Activated CD8-positive, alpha-beta memory T cell treated with anti-CD3 and anti-CD28 coated beads, Interleukin-2, amount 10 ng/mL, durations not matched to agents 7 days and 5 days (primary cell): ENCODE measurements at regions not wholly inside any gene's neighbourhood (a gene's known extent, or its start where the extent isn't known, plus 50 kb on each side); places are given as distances from the start of the nearest gene placed in this dataset.

Experiments
- ATAC-seq: fragments of 150-1000 bp; cut with Tn5 transposase; one replicate; pipeline ENCODE4 v1.10.0; 2021; ENCODE audit warnings: moderate library complexity
- CTCF ChIA-PET: fragments of 350-600 bp; sonication (Branson Sonifier 250); formaldehyde crosslinking; loops from one replicate; lab custom pipeline; 2021; ENCODE audit warnings: antibody characterized with exemption; lab: Charles Lee
- DNase-seq: peaks from one replicate; pipeline ENCODE4 v3.0.0-alpha.2; 2020
- H3K27ac Mint-ChIP-seq: one replicate; pipeline ENCODE4 v1.8.0; 2021; ENCODE audit warnings: mild to moderate bottlenecking, mixed read lengths
- H3K27me3 Mint-ChIP-seq: one replicate; pipeline ENCODE4 v1.8.0; 2021; ENCODE audit warnings: mixed read lengths
- H3K36me3 Mint-ChIP-seq: one replicate; pipeline ENCODE4 v1.8.0; 2021; ENCODE audit warnings: mild to moderate bottlenecking, mixed read lengths
- H3K4me1 Mint-ChIP-seq: one replicate; pipeline ENCODE4 v1.8.0; 2021; ENCODE audit warnings: mixed read lengths
- H3K4me3 Mint-ChIP-seq: one replicate; pipeline ENCODE4 v1.8.0; 2021; ENCODE audit warnings: mild to moderate bottlenecking, moderate library complexity, mixed read lengths
- H3K9me3 Mint-ChIP-seq: one replicate; pipeline ENCODE4 v1.8.0; 2022; ENCODE audit warnings: low read depth, mixed read lengths

DNA sequence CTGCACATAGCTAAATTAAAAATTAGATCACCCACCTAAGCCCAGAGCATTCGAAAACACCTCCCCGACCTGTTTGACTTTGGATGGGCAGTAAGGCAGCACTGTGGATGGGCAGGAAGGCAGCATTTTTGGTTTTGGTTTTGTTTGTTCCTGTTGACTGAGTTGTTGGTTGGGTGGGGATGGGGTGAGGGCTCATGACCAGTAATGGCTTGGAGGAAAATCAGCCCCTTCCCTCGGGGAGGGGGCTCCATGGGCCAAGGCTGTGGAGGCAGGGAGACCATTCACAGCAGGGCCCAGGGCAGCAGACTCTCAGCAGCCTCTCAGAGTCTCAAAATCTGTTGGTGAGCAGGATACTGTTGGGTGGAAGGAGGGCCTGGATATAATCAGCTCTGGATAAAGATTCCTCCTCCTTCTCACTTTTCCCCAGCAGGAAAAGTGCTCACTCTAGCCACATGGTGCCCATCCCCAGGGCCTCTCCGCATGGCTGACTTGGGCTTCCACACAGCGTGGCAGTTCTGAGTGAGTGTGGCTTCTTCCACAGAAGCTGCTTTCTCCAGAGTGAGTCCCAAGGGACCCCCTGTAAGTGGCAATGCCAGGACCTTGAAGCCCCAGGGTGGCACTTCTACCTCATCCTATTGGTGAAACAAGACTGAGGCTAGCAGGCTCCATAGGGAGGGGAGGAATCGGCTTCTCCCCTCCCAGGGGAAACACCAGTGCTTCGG is 1491.2 kb downstream of the BRD1 start:
- no peaks in the 10 kb centered on the region for H3K4me1 Mint-ChIP-seq
- H3K9me3 Mint-ChIP-seq = peaks cover 5% of the 10 kb centered on the region
- CTCF ChIA-PET = no interaction called here
- peaks cover 1% of the 10 kb centered on the region for H3K36me3 Mint-ChIP-seq
- DNase-seq (no peak), ATAC-seq (no peak)
- no peak overlapping the region for H3K27ac Mint-ChIP-seq
- H3K4me3 Mint-ChIP-seq = no peak overlapping the region
- peaks cover under 1% of the 10 kb centered on the region for H3K27me3 Mint-ChIP-seq

DNA sequence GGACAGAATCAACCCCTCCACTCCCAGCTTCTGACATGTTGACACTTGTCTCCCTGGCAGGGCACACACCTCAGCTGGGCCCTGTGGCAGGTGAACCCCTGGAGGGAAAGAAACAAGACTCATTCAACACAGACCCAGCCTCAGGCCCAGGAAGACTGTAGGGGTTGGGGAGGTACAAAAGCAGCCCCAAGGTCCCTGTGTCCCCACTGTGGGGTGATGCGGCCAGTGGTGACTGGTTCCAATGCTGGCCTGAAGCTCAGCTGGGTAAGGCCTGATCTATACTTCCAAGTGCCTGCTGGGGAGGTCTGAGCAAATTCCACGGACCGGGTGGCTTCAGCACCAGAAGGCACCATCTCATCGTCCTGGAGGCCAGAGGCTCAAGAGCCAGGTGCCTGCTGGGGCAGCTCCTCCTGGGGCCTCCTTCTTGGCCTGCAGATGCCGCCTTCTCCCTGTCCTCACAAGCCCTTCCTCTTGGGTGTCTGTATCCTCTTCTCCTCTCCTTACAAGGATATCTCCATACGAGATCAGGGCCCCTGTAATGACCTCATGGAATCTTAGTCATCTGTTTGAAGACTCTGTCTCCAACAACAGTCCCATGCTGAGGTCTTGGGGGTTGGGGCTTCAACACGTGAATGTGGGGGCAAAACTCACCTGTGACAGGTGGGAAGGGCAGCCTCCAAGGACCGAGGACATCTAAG is 1492.1 kb downstream of the BRD1 start:
- ATAC-seq = no peak
- Mint-ChIP-seq H3K9me3 (peaks cover 5% of the 10 kb centered on the region), H3K36me3 (peaks cover 1% of the 10 kb centered on the region), H3K27ac (no peak overlapping the region), H3K27me3 (no peaks in the 10 kb centered on the region), H3K4me1 (no peaks in the 10 kb centered on the region), H3K4me3 (no peak overlapping the region)
- CTCF ChIA-PET = no interaction called here
- DNase-seq = no peak

DNA sequence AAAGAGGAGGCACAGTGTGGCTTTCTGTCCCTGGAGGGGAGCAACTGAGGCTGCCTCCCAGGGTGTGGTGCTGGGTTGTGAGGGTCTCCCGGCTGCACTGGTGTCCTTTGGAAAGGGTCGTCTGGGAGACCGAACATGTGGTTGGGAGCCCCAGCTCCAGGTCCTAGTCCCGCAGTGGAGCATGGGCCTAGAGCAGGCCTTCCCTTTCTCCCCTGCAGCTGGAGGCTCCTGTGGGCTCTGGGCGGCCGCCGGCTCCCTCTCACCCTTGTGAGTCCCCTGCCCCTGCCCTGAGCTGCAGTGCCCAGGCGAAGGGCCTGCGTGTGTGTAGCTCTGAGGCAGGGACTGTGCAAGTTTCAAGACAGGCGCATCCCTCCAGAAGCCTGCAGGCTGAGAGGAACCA is 1492.7 kb downstream of the BRD1 start:
- no peaks in the 10 kb centered on the region for H3K4me1 Mint-ChIP-seq
- H3K4me3 Mint-ChIP-seq = no peak overlapping the region
- ATAC-seq = no peak
- H3K27ac Mint-ChIP-seq = no peak overlapping the region
- DNase-seq = no peak
- peaks cover 5% of the 10 kb centered on the region for H3K9me3 Mint-ChIP-seq
- no peaks in the 10 kb centered on the region for H3K27me3 Mint-ChIP-seq
- peaks cover 1% of the 10 kb centered on the region for H3K36me3 Mint-ChIP-seq
- CTCF ChIA-PET = no interaction called here

DNA sequence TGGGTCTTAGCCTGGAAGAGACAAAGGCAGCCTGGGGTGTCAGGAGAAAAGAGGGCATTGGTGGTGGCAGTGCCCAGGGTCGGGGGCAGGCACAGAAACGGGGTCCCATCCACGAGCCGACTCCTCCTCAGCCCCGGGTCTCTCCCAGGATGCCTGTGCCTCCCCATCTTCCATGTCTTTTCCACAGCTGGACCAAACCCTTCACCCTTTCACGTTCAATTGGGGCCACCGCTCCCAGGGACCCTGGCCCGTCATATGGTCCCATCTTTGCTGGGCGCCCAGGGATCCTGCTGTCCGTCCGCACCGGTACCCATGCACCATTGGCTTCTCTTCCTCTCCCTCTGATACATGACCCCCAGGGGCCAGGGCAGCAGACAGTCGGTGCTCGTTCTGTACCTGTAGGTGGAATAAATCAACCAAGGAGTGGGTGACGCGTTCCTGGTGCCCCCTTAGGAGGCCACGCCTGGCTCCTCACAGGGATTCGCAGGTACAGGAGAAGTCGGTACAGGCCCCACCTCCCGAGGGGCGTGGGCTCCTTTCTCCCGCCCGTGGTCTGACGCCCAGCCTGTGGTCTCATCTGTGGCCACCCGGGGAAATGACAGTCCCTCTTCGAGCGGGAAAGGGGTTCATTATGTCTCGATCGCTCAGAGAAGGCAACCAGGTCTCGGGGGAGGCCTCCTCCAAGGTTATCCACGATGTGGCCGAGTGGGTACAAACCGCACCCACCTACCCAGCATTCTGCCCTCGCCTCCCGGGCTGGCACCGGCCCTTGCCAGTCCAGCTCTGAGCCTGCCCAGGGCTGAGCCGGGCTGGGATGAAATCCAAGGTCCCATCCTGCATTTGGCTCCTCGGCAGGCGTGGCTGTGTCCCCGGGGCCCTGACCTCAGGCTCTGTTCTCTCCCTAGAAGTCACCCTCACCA is 1493.6 kb downstream of the BRD1 start:
- DNase-seq (no peak), ATAC-seq (no peak)
- no peak overlapping the region for H3K4me3 Mint-ChIP-seq
- H3K27me3 Mint-ChIP-seq = no peaks in the 10 kb centered on the region
- H3K9me3 Mint-ChIP-seq = peaks cover 7% of the 10 kb centered on the region
- H3K36me3 Mint-ChIP-seq = peaks cover 1% of the 10 kb centered on the region
- no peak overlapping the region for H3K27ac Mint-ChIP-seq
- no peaks in the 10 kb centered on the region for H3K4me1 Mint-ChIP-seq
- CTCF ChIA-PET = no interaction called here

DNA sequence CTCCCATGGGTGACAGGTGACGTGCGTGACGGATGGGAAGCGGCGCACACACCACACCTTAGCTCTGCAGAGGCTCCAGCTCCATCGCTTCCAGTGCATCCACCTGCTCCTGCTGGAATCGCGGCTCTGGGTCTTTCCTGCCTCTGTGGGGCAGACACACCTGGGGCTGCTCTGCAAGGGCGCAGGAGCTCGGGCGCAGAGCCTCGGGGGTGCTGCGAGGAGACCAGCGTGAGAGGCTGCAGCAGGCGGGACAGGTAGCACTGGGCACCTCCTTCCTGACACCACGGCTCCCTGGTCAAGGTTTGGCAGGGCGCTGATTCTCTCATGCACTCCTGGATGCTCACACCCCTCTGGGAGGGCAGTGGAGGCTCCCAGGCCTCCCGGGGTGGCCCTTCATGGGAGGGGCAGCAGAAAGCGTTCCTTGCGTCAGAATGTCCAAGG is 1494.3 kb downstream of the BRD1 start:
- no peak overlapping the region for H3K27ac Mint-ChIP-seq
- ATAC-seq = no peak
- DNase-seq = no peak
- no peaks in the 10 kb centered on the region for H3K27me3 Mint-ChIP-seq
- no peak overlapping the region for H3K4me3 Mint-ChIP-seq
- peaks cover 13% of the 10 kb centered on the region for H3K9me3 Mint-ChIP-seq
- H3K36me3 Mint-ChIP-seq = peaks cover 1% of the 10 kb centered on the region
- no peaks in the 10 kb centered on the region for H3K4me1 Mint-ChIP-seq
- CTCF ChIA-PET = no interaction called here

DNA sequence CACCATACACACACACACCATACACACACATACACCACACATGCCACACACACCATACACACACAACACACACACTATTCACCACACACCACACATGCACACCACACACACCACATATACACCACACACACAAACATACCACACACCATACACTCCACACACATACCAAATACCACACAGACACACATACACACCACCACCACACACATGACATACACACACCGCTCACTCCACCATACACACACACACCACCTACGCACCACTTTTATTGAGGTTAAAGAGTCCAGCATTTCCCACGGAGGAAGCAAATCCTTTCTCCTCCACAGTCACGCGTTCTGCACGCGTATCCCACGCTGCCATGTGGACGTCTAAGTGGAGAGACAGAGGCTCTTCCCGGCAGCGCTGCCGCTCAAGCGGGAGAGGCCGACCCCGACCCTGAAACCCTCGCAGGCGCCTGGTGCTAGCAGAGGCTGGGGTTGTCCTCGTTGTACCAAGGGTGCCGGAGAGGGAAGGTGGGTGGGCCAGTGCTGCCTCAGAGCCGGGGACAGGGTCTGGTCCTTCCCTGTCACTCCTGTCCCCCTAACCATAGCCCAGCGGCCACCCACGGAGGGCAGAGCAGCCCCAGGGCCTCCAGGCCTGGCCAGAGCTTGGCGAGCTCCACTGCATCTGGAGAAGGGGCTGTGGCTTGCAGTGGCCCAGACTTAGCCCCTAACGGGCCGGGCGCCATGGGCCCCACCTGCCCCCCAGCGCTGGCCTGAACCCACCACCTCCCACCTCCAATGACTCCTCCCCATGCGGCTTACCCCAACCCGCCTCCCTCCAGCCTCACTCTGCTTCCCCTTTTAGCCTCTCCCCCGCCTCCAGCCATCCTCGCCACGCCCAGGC is 1495.0 kb downstream of the BRD1 start:
- Mint-ChIP-seq H3K4me1 (no peaks in the 10 kb centered on the region), H3K27me3 (no peaks in the 10 kb centered on the region), H3K4me3 (no peak overlapping the region), H3K9me3 (peaks cover 15% of the 10 kb centered on the region), H3K27ac (no peak overlapping the region), H3K36me3 (peaks cover 1% of the 10 kb centered on the region)
- DNase-seq (no peak), ATAC-seq (no peak)
- CTCF ChIA-PET = no interaction called here

DNA sequence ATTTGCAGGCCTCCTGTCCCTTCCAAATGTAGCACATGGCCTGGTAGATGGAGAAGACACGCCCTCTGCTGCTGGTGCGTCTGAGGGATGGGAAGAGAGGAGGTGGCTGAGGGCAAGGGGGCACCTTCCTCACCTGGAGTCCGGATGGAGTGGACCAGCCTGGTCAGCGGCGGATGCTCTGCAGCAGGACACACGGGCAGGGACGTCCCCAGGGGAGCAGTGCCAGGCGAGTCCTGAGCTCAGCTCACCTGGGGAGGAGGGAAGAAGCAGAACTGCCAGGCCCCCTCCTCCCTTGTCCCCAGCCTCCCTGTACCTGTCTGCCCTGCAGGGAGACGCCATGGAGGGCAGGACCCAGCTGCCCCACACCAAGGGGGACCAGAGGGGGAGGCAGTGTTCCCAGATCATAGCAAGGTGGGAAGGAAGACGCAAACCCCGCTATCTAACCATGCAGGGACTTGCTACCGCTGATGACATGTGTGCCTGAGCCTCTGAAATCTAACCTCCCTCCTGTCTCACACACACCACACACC is 1495.9 kb downstream of the BRD1 start:
- Mint-ChIP-seq H3K27me3 (no peaks in the 10 kb centered on the region), H3K27ac (no peak overlapping the region), H3K9me3 (peaks cover 15% of the 10 kb centered on the region), H3K4me3 (no peak overlapping the region), H3K36me3 (peaks cover 1% of the 10 kb centered on the region), H3K4me1 (no peaks in the 10 kb centered on the region)
- no peak for DNase-seq
- no peak for ATAC-seq
- CTCF ChIA-PET = no interaction called here

DNA sequence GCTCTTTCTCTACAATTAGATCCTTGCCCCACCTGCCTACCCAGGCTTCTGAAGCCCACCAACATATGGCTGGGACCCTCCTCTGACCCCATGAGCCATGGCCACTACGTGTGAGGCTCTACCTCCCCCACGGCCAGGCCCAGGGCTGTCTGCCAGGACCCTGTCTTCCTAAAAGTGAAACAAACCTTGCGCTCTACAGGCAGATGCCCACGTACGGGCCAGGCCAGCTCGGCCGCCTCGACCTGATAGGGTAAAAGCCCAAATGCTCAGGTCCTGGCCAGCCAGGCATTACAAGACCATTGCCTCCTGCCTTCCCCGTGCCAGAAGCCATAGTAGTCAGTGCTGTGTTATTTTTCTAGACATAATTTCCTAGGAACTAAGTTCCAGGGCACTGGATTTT is 1496.4 kb downstream of the BRD1 start:
- H3K27ac Mint-ChIP-seq = no peak overlapping the region
- no peak overlapping the region for H3K4me3 Mint-ChIP-seq
- H3K4me1 Mint-ChIP-seq = no peaks in the 10 kb centered on the region
- CTCF ChIA-PET = no interaction called here
- DNase-seq (no peak), ATAC-seq (no peak)
- H3K36me3 Mint-ChIP-seq = peaks cover 1% of the 10 kb centered on the region
- peaks cover 15% of the 10 kb centered on the region for H3K9me3 Mint-ChIP-seq
- H3K27me3 Mint-ChIP-seq = no peaks in the 10 kb centered on the region

DNA sequence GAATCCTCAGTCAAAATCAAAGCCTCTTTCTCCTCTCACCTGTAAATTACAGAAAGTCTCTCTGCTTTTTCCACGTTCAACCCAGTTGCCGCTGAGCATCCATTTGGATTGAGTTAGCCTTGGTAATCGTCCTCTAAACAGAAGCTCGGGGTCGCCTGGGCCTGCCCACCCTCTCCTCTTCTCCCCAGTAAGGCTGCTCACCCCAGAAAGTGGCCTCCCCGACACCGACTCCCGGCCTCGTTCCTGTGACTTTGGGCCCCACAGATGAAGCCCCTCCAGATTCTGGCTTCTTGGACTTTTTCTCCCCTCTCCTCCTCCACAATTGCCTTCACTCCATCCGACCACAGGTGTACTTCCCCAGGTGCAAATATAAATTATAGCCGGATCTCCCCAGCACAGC is 1500.0 kb downstream of the BRD1 start:
- no peaks in the 10 kb centered on the region for H3K4me1 Mint-ChIP-seq
- H3K27ac Mint-ChIP-seq = no peak overlapping the region
- ATAC-seq (no peak), DNase-seq (no peak)
- CTCF ChIA-PET = no interaction called here
- H3K9me3 Mint-ChIP-seq = peaks cover 17% of the 10 kb centered on the region
- H3K36me3 Mint-ChIP-seq = peaks cover 1% of the 10 kb centered on the region
- no peaks in the 10 kb centered on the region for H3K27me3 Mint-ChIP-seq
- no peak overlapping the region for H3K4me3 Mint-ChIP-seq

DNA sequence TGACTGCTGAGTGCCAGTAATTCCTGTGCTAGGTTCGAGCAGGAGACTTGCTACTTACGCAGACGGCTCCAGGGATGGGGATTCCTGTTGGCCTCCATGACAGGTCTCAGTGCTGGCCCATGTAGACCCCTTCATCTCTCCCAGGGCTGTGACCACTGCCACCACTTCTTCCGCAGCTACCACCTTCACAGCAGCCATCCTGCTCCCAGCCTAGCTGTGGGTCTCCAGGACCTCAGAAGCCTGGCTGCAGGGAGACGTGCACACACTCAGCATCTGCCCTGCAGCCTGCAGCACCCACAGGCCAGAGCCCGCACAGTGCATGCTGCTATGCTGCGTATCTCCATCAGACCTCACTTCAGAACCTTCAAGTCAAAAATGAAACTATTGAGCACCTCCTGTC is 1503.9 kb downstream of the BRD1 start:
- no peak for DNase-seq
- CTCF ChIA-PET = no interaction called here
- Mint-ChIP-seq H3K27me3 (no peaks in the 10 kb centered on the region), H3K27ac (no peak overlapping the region), H3K4me1 (no peaks in the 10 kb centered on the region), H3K9me3 (peaks cover 7% of the 10 kb centered on the region), H3K4me3 (no peak overlapping the region), H3K36me3 (no peaks in the 10 kb centered on the region)
- ATAC-seq = no peak

DNA sequence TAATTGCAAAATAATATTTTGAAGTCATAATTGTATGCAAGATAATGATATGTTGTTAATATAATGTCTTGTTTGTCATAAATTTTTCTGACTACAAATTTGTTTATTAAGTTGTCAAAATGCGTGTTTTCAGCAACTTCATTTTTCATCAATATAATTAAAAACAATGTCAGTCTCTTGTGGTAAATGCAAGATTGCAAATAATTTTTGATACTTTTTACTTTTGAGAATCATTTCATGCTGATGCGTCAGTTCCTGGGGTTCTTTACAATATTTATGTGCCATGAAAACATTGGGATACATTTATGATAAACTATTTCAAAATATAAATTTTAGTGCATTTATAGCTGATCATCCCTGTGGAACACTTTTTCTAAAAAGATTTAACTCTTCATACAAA is 1504.8 kb downstream of the BRD1 start:
- Mint-ChIP-seq H3K4me1 (no peaks in the 10 kb centered on the region), H3K9me3 (peaks cover 2% of the 10 kb centered on the region), H3K27me3 (no peaks in the 10 kb centered on the region), H3K4me3 (no peak overlapping the region), H3K27ac (no peak overlapping the region), H3K36me3 (no peaks in the 10 kb centered on the region)
- DNase-seq (no peak), ATAC-seq (no peak)
- CTCF ChIA-PET = no interaction called here

DNA sequence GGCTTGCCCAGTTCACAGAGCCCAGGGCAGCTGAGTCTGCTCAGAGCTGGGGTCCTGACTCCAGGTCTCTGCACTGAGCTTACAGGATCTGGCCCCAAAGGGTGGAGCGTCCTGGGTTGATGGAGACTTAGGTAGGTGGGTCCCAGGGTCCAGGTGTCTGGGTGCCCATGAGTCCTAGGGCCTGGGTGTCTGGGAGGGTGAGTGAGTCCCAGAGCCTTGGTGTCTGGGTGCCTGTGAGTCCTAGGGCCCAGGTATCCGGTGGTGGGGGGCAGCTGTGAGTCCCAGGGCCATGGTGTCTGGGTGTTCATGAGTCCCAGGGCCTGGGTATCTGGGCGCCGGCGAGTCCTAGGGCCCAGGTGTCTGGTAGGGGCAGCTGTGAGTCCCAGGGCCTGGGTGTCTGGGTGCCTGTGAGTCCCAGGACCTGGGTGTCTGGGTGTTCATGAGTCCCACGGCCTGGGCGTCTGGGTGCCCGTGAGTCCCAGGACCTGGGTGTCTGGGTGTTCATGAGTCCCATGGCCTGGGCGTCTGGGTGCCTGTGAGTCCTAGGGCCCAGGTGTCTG is 1505.6 kb downstream of the BRD1 start:
- no peak for ATAC-seq
- Mint-ChIP-seq H3K36me3 (no peaks in the 10 kb centered on the region), H3K4me3 (no peak overlapping the region), H3K4me1 (no peaks in the 10 kb centered on the region), H3K27ac (no peak overlapping the region), H3K9me3 (peaks cover 2% of the 10 kb centered on the region), H3K27me3 (no peaks in the 10 kb centered on the region)
- CTCF ChIA-PET = no interaction called here
- DNase-seq = no peak
